SKM-1 (cell line): ENCODE measurements at regions not wholly inside any gene's neighbourhood (a gene's known extent, or its start where the extent isn't known, plus 50 kb on each side); places are given as distances from the start of the nearest gene placed in this dataset.

Experiments
- DNase-seq: peaks from one replicate; lab custom pipeline; 2025; ENCODE audit not compliant: unreplicated experiment; lab: John Stamatoyannopoulos, UW

GRCh38 chr5:124287813-124288212 is 458.6 kb downstream of the ZNF608 start:
- DNase-seq = no peak

- DNase-seq = no peak
Observed at GRCh38 chr5:124285733-124286132, 460.7 kb downstream of the ZNF608 start.

DNA sequence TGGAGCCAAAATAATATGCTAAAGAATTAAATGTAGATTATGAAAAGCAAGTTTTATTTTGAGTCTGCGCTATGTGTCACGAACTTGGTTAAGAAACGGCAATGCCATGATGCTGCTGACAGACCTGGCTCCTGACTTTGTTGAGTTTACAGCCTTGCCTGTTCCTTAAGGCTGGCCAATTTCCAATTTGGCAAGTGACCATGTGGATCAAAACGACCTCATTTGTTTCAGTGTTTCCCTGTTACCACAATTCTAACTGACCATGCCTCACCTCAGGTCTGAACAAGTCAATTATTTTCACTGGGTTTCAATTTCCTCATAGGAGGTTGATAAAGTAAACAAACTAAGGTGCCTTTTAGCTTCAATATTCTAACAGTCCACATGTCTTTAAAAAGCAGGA is 461.4 kb downstream of the ZNF608 start:
- no peak for DNase-seq

DNA sequence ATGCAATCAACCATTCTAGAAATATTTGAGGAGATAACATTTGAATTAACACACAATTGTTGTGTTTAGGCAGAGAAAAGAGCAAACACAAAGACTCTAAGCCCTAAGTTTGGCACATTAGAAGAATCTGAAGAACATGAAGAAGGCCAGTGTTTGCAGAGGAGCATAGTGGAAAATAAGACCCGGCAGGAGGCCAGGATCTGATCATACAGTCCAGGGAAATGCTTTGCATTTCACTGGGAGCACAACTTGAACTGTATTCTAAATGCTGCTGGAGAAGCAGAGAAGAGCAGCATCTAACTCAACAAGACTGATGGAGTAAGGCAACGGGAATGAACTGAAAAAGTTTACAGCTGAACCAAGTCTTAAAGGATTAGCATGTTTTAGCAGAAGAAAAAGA is 463.4 kb downstream of the ZNF608 start:
- DNase-seq = no peak

DNA sequence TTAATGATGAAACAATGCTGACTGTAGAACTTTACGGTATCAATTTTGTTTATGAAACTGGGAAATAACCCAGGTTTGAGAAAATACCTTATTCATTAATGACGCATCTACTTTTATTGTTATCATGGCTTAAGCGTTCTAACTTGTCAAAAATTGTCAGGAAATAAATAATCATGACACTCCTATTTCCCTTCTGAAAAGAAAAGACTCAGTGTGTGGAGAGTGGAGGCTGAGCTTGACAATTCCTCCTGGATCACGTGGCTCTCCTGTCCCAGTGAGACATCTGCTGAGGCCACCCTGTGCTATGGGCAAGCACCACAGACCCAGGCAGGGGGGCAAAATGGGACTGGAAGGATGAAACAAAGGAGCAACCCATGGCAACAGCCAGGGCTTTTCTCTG is 466.4 kb downstream of the ZNF608 start:
- no peak for DNase-seq

DNA sequence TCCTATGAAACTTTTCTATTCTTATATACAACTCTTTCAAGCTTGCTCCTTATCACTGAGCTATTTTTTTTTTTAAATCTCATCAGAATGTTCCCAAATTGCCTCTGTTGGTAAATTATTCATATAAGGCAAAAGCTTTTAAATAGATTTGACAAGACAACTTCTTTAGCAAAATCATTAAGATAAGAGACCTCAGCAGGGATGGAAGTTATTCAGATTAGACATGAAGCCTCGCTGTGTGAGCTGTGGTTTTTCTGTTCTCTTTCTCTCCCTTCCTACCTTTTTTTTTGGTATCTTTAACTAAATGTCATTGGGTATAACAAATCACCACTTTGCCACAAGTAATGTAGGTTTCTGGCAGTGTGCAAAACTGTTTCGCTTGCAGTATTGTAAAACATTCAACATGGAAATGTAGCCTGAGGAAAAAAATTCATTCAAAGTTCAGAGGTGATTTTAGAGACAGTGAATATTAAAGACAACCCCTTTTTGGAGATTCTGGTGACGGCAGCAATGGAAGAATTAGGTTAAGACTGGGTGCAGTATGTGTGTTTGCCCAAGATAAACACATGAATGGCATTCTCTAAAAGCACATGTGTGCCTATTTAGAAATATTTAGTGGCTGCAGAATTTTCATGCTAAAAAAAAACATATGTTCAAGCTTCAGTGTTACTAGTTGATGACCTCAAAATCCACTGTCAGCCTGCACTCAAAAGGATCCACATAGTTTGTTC is 467.1 kb downstream of the ZNF608 start:
- no peak for DNase-seq

DNA sequence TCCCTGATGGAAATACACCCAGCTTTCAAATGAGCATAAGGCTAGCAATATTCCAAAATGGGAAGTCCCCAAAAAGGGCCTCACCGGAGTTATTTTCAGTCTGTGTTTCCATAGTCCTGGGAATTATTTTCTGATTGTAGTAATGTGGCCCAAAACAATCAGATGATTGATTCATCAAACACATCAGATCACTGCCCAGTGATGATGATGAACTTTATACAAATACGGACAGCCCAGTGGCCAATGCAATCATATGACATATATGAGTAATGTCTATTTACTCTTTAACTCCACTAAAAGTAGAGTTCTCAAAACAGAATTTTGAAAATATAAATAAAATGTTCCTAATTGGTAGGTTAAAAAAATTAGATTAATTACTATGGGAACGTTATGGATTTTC is 467.8 kb downstream of the ZNF608 start:
- no peak for DNase-seq

- DNase-seq = no peak
Observed at GRCh38 chr5:124277767-124278545, 468.5 kb downstream of the ZNF608 start.

GRCh38 chr5:124276166-124276565 is 470.3 kb downstream of the ZNF608 start:
- DNase-seq = no peak

DNA sequence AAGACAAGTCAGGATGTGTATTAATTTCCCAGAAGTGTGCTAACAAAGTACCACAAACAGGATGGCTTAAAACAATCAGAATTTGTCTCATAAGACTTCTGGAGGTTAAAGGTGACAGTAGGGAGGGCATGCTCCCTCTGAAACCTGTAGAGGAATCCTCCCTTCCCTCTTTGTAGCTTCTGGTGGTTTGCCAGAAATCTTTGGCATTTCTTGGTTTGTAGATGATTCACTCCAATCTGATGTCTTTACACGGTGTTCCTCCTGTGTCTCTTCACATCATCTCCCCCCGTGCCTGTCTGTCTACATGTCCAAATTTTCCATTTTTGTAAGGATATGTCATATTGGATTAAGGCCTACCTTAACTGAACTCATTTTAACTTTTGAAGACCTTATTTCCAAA is 471.5 kb downstream of the ZNF608 start:
- DNase-seq = no peak

DNA sequence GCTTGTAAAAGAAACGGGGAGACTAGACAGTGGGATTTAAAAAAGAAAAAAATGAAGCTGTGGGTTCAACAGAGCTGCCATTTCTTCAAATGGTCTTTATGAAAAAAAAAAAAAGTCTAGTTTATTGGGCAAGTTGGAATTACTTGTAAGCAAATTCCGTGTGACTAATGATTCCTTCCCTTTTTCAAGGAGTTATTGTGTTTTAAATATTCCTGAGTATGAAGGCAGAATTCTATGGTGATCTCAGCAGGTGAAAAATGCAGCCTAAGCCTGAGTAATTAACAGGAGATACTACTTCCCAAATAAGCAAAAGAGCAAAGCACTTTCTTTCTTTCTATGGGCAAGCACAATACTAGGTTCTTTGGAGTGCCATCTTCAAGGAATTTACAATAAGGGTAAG is 481.9 kb downstream of the ZNF608 start:
- DNase-seq = no peak

DNA sequence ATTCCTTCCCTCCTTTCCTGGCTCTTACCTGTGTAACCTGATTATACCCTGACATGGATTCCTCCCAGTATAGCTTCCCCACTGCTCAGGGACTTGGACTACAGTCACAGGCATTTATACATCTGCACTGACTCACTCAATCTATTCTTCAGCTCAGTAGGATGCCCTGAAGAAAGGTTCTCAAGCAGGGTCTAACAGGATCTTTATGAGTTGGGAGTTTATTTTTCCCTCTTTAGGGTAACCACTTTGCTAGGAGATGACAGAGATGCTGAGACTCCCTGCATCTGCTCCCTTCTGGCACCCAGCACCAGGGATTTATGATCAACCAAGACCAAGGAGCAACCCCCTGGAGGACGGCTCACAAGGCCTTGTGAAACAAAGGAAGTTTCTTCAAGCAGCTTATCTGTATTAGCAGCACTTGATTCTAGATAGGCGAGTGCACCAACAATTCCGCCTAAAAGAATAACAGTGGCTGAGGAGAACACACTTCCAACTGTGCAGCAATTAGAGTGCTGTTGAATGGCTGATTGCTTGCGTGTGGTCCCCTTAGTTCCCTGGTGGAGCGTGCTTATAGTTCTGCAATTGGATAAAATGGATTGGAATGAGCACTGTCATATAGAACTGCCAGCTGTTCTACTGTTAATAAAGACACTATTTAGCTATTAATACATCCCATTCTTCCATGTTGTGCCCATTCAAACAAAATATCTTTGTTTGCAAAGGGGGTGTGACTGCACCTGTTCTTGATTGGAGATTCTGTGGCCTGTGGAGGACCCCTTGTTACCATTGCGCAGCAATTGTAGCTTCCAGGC is 482.6 kb downstream of the ZNF608 start:
- no peak for DNase-seq

GRCh38 chr5:124262991-124263571 is 483.4 kb downstream of the ZNF608 start:
- no peak for DNase-seq

DNA sequence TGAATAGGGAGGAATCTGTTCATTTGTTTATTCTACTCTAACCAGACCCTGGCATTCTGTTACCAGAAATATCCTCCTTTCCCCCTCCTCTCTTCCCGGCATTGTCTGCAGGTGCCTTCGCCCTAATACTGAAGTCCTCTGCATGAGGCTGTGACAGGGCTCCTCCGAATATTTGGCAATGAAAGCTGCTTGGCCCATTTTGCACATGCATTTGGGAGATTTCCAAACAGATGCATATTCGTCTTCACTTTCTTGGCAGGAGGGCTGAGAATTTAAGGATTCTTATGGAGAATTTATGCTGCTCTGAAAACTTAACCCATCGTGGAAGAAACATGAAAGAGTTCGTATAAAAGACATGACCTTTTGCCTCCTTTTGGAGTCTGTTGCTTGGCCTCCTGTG is 484.0 kb downstream of the ZNF608 start:
- DNase-seq = no peak

GRCh38 chr5:124261848-124262247 is 484.6 kb downstream of the ZNF608 start:
- no peak for DNase-seq

GRCh38 chr5:124260921-124261515 is 485.4 kb downstream of the ZNF608 start:
- no peak for DNase-seq

- DNase-seq = no peak
Observed at GRCh38 chr5:124259017-124259416, 487.4 kb downstream of the ZNF608 start.

DNA sequence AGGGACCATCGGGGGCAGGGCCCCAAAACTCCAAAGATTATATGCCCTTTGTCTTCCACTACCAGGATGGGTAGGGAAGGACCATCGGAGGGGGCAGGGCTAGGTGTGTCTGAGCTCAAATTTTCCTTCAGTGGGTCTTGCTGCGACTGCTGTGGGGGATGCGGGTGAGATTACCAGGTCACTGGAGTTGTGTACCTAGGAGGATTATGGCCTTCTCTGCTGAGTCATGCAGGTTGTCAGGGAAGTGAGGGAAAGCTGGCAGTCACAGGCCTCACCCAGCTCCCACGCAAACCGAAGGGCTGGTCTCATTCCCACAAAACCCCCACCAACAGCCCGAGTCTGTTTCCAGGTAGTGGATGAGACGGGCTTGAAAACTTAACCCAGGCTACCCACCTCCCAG is 489.4 kb downstream of the ZNF608 start:
- DNase-seq = no peak

DNA sequence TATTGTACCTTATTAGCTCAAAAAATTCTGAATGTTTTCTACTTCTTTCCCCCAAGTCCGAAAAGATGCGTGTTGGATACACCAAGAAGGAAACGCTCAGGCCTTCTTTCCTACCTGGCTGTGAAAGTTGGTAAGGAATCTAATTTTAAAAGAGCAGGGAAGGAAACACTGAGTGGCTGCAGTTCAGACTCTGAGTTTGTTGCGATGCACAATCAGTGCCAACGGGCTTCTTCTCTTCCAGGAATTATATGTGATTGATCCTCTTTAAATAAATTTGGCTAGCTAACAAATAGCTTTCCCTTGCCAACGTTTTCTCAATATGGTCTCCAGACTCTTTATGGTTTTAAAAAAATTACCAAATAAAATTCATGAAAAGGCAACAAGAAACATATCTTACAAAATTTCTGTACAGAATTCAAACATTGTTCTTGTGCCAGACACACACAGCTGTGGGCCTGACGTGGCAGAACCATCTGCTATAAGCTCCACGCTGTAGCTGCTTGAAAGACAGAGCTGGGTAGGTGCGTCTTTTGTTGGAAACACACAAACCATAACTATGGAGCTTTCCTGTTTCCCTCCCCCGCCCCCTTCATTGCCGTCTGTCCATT is 493.1 kb downstream of the ZNF608 start:
- DNase-seq = no peak

- DNase-seq = no peak
Observed at GRCh38 chr5:124252747-124253146, 493.7 kb downstream of the ZNF608 start.

DNA sequence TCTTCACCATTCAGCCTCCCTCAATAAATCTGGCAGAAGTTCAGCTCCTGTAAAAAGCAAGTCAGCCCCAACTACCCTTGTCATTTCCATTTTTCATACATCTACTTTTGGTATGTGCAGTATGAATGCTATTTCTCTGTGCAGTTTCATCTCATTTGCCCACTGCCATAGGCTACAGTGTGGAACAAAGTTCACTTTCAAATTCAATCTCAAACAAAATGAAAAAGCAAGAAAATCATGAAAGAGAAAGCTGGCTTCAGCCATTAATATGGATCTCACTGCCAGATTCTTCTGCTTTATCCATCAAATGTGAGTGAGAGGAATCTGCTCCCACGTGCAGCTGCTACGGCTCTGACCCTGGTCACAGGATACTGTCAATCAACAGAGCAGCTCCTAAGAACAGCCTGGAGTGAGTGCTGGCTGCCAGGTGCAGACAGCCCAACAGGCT is 494.2 kb downstream of the ZNF608 start:
- no peak for DNase-seq
